Keratinocyte (primary cell): ENCODE measurements at regions not wholly inside any gene's neighbourhood (a gene's known extent, or its start where the extent isn't known, plus 50 kb on each side); places are given as distances from the start of the nearest gene placed in this dataset.
A peak's percentile ranks its signal among the peaks of the same experiment; 100 is the strongest.

ENCODE experiments used
- DNase-seq: peaks from one replicate; pipeline ENCODE4 v3.0.0-alpha.2; 2011; ENCODE audit warnings: low read depth, missing footprints, low spot score
- FAIRE-seq: peaks from 2 replicates; lab custom pipeline; 2011; peaks lifted over from hg19 to GRCh38; lab: Jason Lieb, UNC
- H2AFZ ChIP-seq: 2 replicates; pipeline ENCODE4 v1.6.0; 2012; ENCODE audit warnings: low read length, control low read depth, inconsistent platforms; ENCODE audit not compliant: control insufficient read depth
- H3K27ac ChIP-seq: 2 replicates; pipeline ENCODE4 v1.5.1; 2011; ENCODE audit warnings: low read length; ENCODE audit not compliant: control insufficient read depth, insufficient read depth
- H3K27me3 ChIP-seq: 3 replicates; pipeline ENCODE4 v1.6.0; 2011; ENCODE audit warnings: low read length; ENCODE audit not compliant: control insufficient read depth, insufficient read depth; ENCODE audit errors: extremely low read depth
- H3K36me3 ChIP-seq, 2 experiments: 2 replicates in 1 of 2; 3 replicates in 1 of 2; pipeline ENCODE4 v1.5.1; 2011; ENCODE audit warnings: low read length in 2 of 2, mild to moderate bottlenecking in 1 of 2; ENCODE audit not compliant: control insufficient read depth in 2 of 2, insufficient read depth in 2 of 2; ENCODE audit errors: extremely low read depth in 1 of 2
- H3K4me1 ChIP-seq: 3 replicates; pipeline ENCODE4 v1.5.1; 2011; ENCODE audit warnings: low read length; ENCODE audit not compliant: control insufficient read depth, insufficient read depth; ENCODE audit errors: extremely low read depth
- H3K4me2 ChIP-seq: 3 replicates; pipeline ENCODE4 v1.6.0; 2011; ENCODE audit warnings: low read depth, low read length; ENCODE audit not compliant: control insufficient read depth, insufficient read depth; ENCODE audit errors: extremely low read depth
- H3K4me3 ChIP-seq, 3 experiments: fragments of 200-600 bp in 1 of 3; sonication (generic) in 1 of 3; 2 replicates in 2 of 3; 3 replicates in 1 of 3; pipeline ENCODE4 v1.5.1; 2011 to 2016; ENCODE audit warnings: low read length in 3 of 3, mild to moderate bottlenecking in 3 of 3, control low read depth in 2 of 3, inconsistent platforms in 1 of 3, low read depth in 1 of 3, mixed read lengths in 1 of 3, mixed run types in 1 of 3, moderate library complexity in 1 of 3; ENCODE audit not compliant: control insufficient read depth in 2 of 3, insufficient read depth in 2 of 3; ENCODE audit errors: extremely low read depth in 1 of 3
- H3K79me2 ChIP-seq: 2 replicates; pipeline ENCODE4 v1.6.0; 2012; ENCODE audit warnings: low read length; ENCODE audit not compliant: control insufficient read depth, insufficient read depth
- H3K9ac ChIP-seq: 3 replicates; pipeline ENCODE4 v1.6.0; 2011; ENCODE audit warnings: low read length; ENCODE audit not compliant: control insufficient read depth, insufficient read depth; ENCODE audit errors: extremely low read depth
- H3K9me1 ChIP-seq: 3 replicates; pipeline ENCODE4 v1.6.0; 2011; ENCODE audit warnings: low read length; ENCODE audit not compliant: control insufficient read depth, insufficient read depth; ENCODE audit errors: extremely low read depth
- H3K9me3 ChIP-seq: 2 replicates; pipeline ENCODE4 v1.5.1; 2012; ENCODE audit warnings: low read depth, low read length; ENCODE audit not compliant: control insufficient read depth
- H4K20me1 ChIP-seq: 3 replicates; pipeline ENCODE4 v1.6.0; 2011; ENCODE audit warnings: low read length; ENCODE audit not compliant: control insufficient read depth, insufficient read depth; ENCODE audit errors: extremely low read depth
- CTCF ChIP-seq, 3 experiments: IDR thresholded peaks in 1 of 3; conservative IDR thresholded peaks in 1 of 3; optimal IDR thresholded peaks in 1 of 3; 2 replicates in 2 of 3; 3 replicates in 1 of 3; pipeline versions ENCODE3 to v1.5.1; 2011; ENCODE audit warnings: low read length in 3 of 3, mild to moderate bottlenecking in 3 of 3, moderate library complexity in 2 of 3, control low read depth in 1 of 3, inconsistent platforms in 1 of 3; ENCODE audit not compliant: insufficient read depth in 2 of 3; ENCODE audit errors: extremely low read depth in 1 of 3
- EZH2 ChIP-seq: IDR thresholded peaks from one replicate; pipeline ENCODE4 v1.6.1; 2012; ENCODE audit warnings: inconsistent platforms, mild to moderate bottlenecking, low read length, moderate library complexity
- dilution Hi-C: fragments of 300-500 bp; cut with MboI; formaldehyde crosslinking; loops from one replicate; pipeline ENCODE4 v1.7.0; 2020; ENCODE audit warnings: low sequenced_read_pairs; ENCODE audit not compliant: extremely low pct_ligation_motif_present

- FAIRE-seq (no peak), DNase-seq (no peak)
- peaks cover 16% of the 10 kb centered on the region for H3K4me1 ChIP-seq
- TF ChIP-seq CTCF (optimal IDR thresholded peaks at IDR 0.05 in 1 of 3, IDR thresholded peaks at IDR 0.05 in 1 of 3, conservative IDR thresholded peaks at IDR 0.05 in 1 of 3; ENCODE audit: extremely low read depth in 1 of 3, insufficient read depth in 2 of 3, low read length in 3 of 3) (no peak), EZH2 (no peak)
- no peak overlapping the region for H2AFZ ChIP-seq
- H3K9ac ChIP-seq = no peak overlapping the region
- no peaks in the 10 kb centered on the region for H3K9me3 ChIP-seq
- no peaks in the 10 kb centered on the region for H3K27me3 ChIP-seq
- no peaks in the 10 kb centered on the region for H3K79me2 ChIP-seq
- H3K36me3 ChIP-seq = no peaks in the 10 kb centered on the region
- no peak overlapping the region for H3K27ac ChIP-seq
- H3K4me3 ChIP-seq = no peak overlapping the region
- dilution Hi-C loops = no loop called here
- H3K9me1 ChIP-seq = no peaks in the 10 kb centered on the region
- no peaks in the 10 kb centered on the region for H4K20me1 ChIP-seq
- H3K4me2 ChIP-seq = no peak overlapping the region
Observed at GRCh38 chr9:119792242-119792641, 423.0 kb upstream of the BRINP1 start.

- no peaks in the 10 kb centered on the region for H3K79me2 ChIP-seq
- H4K20me1 ChIP-seq = no peaks in the 10 kb centered on the region
- no peak for TF ChIP-seq CTCF (optimal IDR thresholded peaks at IDR 0.05 in 1 of 3, IDR thresholded peaks at IDR 0.05 in 1 of 3, conservative IDR thresholded peaks at IDR 0.05 in 1 of 3; ENCODE audit: extremely low read depth in 1 of 3, insufficient read depth in 2 of 3, low read length in 3 of 3)
- TF ChIP-seq EZH2 = no peak
- no peak overlapping the region for H2AFZ ChIP-seq
- peak overlapping the region; percentile 26 for H3K4me2 ChIP-seq
- dilution Hi-C loops = no loop called here
- FAIRE-seq (peak; percentile 91), DNase-seq (peak; percentile 15)
- H3K4me1 ChIP-seq = peaks cover 16% of the 10 kb centered on the region
- no peak overlapping the region for H3K4me3 ChIP-seq
- H3K9ac ChIP-seq = no peak overlapping the region
- no peaks in the 10 kb centered on the region for H3K36me3 ChIP-seq
- no peak overlapping the region for H3K27ac ChIP-seq
- H3K9me1 ChIP-seq = no peaks in the 10 kb centered on the region
- H3K9me3 ChIP-seq = no peaks in the 10 kb centered on the region
- no peaks in the 10 kb centered on the region for H3K27me3 ChIP-seq
Observed at GRCh38 chr9:119789987-119790386, 420.8 kb upstream of the BRINP1 start.
